HL-60 (cell line): ENCODE measurements at regions not wholly inside any gene's neighbourhood (a gene's known extent, or its start where the extent isn't known, plus 50 kb on each side); places are given as distances from the start of the nearest gene placed in this dataset.
A peak's percentile ranks its signal among the peaks of the same experiment; 100 is the strongest.

Source experiments
- DNase-seq, 2 experiments: peaks; one replicate each; pipeline ENCODE4 v3.0.0-alpha.2; 2010 to 2020; ENCODE audit warnings: low read depth in 1 of 2, low spot score in 1 of 2
- H3K27ac ChIP-seq: fragments of 250-450 bp; sonication (Bioruptor Pico); replicated peaks from 2 replicates; pipeline ENCODE4 v1.5.1; 2020; ENCODE audit warnings: mild to moderate bottlenecking, moderate library complexity
- H3K27me3 ChIP-seq: fragments of 250-450 bp; sonication (Bioruptor Pico); 2 replicates; pipeline ENCODE4 v1.5.1; 2021; ENCODE audit warnings: mild to moderate bottlenecking, moderate library complexity; ENCODE audit not compliant: insufficient read depth, poor library complexity, severe bottlenecking
- H3K4me3 ChIP-seq: replicated peaks from 2 replicates; pipeline ENCODE4 v1.5.1; 2011; ENCODE audit warnings: mild to moderate bottlenecking, control low read depth, low read length; ENCODE audit not compliant: insufficient read depth
- CTCF ChIP-seq: IDR thresholded peaks from one replicate; pipeline ENCODE4 v1.5.1; 2011; ENCODE audit warnings: low read length, control low read depth, inconsistent platforms; ENCODE audit not compliant: insufficient read depth
- GABPA ChIP-seq: IDR thresholded peaks from 2 replicates; pipeline ENCODE4 v1.6.1; 2012; ENCODE audit warnings: low read depth
- POLR2AphosphoS5 ChIP-seq: IDR thresholded peaks from 2 replicates; pipeline ENCODE4 v1.6.1; 2012; ENCODE audit warnings: low read depth
- REST ChIP-seq: IDR thresholded peaks from 2 replicates; pipeline ENCODE4 v1.6.1; 2012; ENCODE audit warnings: low read depth; ENCODE audit not compliant: insufficient replicate concordance
- SPI1 ChIP-seq: IDR thresholded peaks from 2 replicates; pipeline ENCODE4 v1.6.1; 2012; ENCODE audit warnings: low read depth, mild to moderate bottlenecking, borderline replicate concordance

GRCh38 chr12:118925407-118925806 lies 55.9 kb upstream of the SRRM4 start:
- Histone ChIP-seq H3K27me3 (no peaks in the 10 kb centered on the region), H3K27ac (no peak overlapping the region), H3K4me3 (no peak overlapping the region)
- no peak for DNase-seq
- TF ChIP-seq SPI1 = peak; percentile 35; the same call in 1 of the 2 replicates
- no peak for TF ChIP-seq CTCF

- H3K27me3 ChIP-seq = no peaks in the 10 kb centered on the region
- TF ChIP-seq GABPA (no peak), SPI1 (no peak), CTCF (no peak), REST (no peak), POLR2AphosphoS5 (no peak)
- H3K4me3 ChIP-seq = no peak overlapping the region
- DNase-seq = no peak
- H3K27ac ChIP-seq = no peak overlapping the region
These were observed 55.5 kb upstream of the SRRM4 start for GRCh38 chr12:118925826-118926225.
